AML-193 (cell line): ENCODE measurements at regions not wholly inside any gene's neighbourhood (a gene's known extent, or its start where the extent isn't known, plus 50 kb on each side); places are given as distances from the start of the nearest gene placed in this dataset.

Experiments used
- DNase-seq, 2 experiments: peaks; one replicate each; lab custom pipeline; 2025; lab: John Stamatoyannopoulos, UW

DNA sequence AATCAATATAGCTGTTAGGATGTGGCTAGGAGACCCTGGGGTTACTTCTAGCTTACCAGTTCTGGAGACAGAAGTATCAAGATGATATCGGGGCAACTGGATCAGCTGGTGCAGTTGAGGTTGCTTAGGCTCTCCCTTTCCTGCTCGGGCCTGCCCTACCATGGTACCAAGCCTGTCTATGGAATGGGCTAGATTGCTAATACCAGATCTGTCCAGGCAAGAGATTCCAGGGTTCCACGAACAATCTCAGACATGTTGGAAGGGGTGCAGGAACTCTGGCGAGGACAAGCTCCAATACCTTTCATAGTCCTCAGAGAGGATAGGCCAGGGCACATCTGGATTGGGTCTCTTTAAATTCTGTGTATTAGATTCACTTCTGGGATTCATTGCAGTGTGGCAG, 53.8 kb downstream of the ADM start:
- DNase-seq, result no peak

DNA sequence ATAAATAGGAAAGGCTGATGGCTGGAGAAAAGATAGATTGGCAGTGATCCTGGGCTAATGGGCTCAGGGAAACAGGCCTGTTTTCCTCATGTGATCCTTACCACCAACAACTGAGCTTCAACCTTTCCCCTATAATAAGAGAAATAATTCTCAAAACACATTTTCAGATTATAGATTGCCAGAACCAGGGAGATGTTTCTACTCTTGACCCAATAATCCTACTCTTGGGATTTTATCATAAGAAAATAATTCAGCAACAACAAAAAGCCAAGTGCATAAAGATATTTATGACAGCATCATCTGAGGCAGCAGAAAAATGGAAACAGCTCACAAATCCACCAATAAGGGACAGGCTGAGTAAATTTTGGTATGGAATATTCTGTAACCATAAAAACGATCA, 54.3 kb downstream of the ADM start:
- DNase-seq, result no peak

DNA sequence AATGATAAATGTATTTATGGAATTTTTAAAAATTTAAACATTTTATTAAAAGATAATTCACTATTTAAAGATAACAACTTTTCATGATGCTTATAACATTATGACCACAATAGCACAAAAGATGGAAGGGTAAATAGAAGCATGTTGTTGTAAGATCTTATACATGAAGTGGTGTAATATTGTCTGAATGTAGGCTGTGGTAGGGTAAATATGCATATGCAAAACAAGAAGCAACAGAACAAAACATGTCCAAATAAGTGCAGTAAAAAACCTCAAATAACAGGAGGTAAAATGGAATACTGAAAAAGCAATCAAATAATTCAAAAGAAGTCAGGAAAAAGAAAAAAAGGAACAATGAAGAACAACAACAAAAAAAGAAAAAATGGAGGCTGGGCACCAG, 56.0 kb downstream of the ADM start:
- DNase-seq, result no peak

DNA sequence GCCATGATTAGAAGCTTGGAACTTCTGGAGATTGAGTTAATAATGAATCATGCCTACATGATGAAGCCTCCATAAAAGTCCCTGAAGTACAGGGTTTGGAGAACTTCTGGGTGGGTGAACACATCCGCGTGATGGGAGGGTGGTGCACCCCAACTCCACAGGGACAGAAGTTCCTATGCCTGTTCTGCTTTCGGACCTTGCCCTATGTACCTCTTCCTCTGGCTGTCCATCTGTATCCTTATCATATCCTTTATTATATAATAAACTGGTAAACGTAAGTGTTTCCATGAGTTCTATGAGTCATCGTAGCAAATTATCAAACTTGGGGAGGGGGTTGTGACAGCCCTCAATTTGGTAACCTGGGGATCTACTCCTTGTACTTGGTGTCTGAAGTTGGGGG, 60.2 kb downstream of the ADM start:
- DNase-seq, result no peak

DNA sequence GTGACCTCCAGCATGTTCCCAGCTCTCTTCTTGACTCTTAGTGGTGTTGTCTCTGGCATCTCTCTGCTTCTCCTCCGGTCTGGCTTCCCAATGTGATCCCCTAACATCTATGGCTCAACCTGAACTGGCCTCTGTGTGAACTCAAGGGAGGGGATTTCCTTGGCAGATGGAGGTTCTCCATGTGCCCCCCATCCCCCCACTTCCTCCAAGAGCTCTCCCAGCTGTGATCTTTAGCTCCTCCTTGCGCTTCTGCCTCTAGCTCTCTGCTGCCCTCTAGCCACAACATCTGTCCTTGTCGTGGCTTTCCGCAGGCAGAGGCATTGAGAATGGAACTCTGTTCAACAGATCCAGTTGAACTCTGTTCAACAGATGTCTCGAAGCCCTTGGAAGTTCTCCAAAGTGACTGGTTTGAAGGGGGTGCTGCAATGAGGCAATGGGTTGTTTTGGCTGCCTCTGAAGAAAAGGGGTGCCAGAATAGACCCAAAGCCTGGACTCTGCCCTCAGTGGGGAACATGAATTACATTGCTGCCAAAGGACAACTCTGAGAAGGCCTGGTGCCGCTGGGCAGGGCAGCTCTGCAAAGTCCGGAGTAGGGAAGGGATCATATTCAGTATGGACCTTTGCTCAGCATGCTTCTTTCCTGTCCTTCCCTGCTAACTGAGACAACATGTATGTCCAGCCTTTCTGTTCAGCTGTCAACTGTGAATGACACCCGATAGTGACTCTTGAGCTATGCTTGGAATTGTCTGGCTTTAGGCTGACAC, 61.9 kb downstream of the ADM start:
- peak; percentile 76 to 81 for DNase-seq

DNA sequence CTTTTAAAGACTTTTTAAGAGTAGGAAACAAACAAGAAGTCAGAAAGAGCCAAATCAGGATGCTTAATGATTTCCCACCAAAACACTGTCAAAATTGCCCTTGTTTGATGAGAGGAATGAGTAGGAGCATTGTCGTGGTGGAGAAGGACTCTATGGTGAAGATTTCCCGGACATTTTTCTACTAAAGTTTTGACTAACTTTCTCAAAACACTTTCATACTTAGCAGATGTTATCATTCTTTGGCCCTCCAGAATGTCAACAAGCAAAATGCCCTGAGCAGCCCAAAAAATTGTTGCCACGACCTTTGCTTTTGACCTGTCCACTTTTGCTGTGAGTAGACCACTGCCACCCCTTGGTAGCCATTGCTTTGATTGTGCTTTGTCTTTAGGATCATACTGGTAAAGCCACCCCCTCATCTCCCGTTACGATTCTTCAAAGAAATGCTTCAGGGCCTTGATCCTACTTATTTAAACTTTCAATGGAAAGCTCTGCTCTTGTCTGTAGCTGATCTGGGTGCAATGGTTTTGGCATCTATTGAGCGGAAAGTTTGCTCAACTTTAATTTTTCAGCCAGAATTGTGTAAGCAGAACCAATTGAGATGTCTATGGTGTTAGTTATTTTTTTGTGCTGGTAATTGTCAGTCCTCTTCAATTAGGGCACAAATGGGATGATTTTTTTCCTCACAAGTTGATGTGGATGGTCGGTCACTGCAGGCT, 67.2 kb downstream of the ADM start:
- no peak for DNase-seq

DNA sequence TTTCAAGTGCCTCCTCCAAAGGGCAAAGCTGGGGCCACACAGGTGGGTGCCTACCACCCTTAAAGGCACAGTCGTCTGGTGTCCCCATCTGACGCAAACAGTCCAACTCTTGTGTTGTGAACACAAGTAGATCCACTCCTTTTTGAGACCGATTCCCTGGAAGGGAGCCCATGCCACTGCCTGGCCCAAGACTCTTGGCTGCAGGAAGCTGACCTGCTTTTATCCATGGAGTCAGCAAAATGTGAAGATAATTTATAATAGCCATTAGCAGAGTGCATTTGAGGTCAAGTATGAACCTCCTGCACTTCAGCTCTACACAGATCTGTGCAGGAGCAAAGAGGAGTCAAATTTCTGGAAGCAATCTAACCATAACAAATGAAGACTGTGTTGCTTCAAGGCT, 68.5 kb downstream of the ADM start:
- no peak for DNase-seq

DNA sequence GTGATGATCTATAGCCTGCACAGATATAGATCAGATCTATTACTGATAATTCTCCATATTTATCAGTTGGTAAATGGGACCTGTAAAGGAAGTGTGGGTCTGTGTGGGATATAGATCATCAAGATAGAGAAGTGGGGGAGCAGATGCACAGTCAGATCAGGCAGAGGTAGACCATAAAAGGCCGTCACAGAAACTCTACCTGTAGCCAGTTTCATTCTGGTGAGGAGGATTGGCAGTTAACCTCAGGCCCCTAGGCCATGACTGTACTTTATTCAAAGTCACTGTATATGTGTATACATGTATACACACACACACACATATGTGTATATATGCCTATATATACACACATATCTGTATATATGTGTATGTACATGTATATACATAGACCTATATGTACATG, 69.1 kb downstream of the ADM start:
- no peak for DNase-seq

DNA sequence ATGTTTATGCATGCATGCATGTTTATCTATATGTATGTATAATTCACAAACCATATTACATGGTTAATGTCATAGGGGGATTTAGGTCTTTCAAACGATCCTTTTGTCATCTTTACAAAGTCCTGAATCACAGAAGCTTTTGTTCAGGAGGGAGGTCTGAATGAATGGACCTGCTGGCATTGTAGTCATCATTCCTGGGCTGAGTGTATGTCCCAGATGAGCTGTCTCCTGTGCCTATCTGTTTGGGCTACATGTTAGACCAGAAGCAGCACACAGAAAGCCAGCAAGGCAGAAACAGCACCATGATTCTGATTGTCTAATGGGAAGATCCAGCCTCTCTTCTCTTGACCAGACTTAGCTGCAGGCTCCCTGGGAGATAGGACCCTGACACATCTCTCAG, 69.5 kb downstream of the ADM start:
- DNase-seq, result no peak

DNA sequence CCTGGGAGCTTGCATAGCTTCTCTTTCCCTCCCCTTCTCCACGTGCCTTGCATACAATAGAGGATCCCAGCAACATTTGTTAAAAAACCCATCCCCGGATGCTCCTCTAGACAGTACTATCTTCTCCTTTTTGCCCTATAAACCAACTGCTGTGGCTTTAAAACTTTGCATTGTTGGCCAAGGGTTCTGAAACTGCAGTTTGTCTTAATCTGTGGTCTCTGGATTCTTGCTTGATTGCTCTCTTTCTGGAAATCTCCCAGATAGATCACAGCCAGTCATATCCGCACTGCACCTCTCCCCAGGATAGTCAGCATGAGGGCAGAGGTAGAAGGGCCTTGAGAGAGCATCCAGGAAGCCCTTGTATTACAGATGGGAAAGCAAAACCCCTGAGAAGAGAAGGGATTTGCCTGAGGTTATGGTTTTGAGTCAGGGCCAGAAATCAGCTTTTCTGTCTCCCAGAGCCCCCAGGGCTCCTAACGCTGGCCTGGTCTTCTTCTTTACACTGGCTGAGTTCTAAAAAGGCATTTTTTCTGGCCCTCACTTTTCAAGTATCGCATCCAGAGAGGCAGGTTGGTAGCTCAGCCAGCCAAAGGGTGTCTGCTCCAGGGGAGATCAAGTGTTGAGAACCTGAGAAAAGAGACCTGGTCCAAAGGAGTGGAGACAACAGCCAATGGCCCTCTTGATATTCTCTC, 70.6 kb downstream of the ADM start:
- no peak for DNase-seq

DNA sequence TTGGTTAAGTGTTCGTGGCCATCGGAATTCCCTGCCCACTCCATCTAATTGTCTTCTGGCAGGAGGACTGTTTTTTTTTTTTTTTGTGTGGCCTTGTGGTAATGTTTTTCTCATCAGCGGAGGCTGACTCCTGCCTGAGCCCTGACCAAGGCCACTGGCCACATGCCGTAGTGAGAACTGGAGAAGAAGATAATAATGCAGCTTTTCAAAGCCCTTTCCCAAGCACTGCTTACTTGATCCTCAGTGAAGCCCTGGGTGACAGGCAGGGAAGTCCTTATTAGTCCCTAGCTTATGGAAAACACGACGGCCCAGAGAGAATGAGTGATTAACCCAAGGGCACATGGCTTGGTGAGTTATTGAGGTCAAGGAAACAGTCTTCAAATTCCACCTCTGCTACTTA, 71.2 kb downstream of the ADM start:
- no peak for DNase-seq

DNA sequence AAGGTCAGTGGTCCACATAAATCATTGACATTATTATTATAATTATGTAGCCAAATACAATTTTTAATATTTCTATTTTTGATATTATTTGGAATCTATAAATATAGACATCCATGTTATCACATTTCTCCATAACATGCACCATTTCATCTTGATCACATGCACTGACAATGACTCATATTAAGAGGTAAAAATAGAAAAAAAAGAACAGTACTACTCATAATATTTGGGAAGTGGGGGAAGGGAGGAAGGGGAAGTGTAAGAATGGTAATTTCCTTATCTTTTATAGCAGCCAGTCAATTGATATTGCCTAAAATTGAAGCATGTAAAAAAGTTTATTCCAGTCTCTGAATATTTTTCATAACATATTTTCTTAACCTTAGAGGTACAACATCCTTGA, 72.3 kb downstream of the ADM start:
- peak; percentile 11 to 12 for DNase-seq

DNA sequence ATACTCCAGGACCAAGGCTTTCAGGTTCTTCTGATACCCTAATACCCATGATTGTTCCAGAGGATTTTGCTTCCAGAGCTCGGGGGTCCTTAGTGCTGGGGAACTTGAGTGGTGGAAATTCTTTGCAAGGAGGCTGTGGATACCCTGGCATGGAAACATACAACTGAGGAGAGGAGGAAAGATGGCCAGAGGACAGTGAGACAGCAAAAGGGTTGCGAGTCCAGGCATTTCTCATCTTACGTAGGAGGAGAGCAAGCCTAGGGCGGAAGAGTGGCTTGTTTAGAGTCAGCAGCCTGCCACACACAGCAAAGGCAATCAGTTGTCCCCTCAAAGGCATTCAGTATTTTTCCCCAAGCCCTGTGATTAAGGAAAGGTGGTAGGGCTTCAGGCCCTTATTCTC, 73.5 kb downstream of the ADM start:
- no peak for DNase-seq

DNA sequence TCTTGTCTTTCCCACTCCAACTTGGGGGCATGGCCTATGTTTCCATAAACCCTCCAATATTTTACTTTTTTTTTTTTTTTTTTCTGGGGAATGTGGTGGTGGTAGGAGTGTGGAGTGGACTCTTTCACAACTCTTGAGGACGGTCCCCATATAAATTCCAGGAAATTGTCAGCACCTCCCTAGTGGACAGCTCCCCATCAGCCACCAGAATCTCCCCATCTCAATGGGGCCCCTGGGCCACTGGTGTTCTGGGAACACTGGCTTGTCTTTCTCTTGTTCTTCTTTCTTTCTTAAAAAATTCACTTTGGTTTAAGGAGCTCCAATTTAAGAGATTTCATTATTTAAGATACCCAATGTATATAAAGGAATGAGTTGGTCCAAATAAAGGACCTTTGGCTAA, 74.1 kb downstream of the ADM start:
- DNase-seq, result no peak

DNA sequence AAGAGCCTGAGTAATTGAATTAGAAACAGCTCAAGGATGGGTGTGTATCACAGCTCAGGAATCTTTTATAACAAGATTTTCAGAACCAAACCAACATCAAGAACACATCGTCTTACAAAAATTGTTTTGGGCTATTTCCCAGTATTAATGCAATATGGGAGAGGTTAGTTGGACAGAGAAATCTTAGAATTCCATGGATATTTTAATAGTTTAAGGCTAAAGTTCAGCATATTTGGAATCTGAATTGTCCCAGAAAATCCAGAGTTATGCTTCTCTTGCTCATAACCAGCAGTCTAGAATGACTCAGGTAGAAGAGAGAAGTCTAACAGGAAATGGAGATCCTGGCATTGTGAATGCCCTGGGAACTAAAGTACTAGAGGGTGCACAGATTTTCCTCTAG, 74.6 kb downstream of the ADM start:
- DNase-seq, result no peak

DNA sequence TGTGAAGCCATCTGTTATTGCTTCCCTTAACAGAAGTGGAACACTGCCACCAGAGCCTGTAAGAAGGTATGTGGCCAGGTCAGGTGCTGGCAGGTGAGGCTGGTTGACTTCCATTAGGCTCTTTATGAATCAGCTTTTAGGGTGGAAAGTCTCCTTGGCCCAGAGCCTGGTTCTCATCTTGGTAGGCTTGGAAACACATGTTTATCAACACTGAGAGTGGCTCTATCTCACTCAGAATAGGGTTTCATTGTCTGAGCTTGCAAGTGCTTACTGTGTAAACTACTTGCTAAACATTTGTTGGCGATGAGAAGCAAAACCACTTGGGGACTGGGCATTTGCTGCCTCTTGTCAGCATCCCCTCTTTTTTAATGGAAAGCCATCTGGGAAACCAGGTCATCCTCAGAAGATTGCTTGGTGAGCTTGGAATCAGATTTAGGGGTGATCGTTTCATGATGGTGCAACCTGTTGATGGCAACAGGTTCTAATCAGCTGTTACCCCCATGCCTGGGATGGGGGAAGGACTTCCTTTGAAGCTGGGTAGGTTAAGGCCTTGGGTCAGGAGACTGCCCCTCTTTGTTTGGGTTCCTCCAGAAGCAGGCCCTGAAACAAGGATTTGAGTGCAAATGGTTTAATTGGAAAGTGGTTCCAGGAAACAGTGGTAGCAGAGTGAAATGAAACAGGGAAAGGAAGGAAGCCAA, 75.0 kb upstream of the AMPD3 start:
- DNase-seq, result no peak

DNA sequence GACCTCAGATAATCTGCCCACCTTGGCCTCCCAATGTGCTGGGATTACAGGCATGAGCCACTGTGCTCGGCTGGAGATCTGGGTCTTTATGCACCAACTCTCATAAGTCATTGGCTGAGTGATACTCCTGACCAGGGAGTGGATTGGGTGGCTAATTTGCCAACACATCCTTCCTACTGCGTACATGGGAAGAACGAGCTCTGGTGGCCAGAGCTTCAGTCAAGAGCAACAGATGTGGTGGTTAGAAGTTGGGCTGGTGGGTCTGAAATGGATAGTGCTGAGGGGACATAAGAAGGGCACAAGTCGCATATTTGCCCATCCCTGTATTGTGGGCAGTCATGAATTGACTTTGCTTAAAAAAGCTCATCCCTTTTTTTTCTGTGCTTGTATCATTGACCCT, 74.1 kb upstream of the AMPD3 start:
- no peak for DNase-seq

DNA sequence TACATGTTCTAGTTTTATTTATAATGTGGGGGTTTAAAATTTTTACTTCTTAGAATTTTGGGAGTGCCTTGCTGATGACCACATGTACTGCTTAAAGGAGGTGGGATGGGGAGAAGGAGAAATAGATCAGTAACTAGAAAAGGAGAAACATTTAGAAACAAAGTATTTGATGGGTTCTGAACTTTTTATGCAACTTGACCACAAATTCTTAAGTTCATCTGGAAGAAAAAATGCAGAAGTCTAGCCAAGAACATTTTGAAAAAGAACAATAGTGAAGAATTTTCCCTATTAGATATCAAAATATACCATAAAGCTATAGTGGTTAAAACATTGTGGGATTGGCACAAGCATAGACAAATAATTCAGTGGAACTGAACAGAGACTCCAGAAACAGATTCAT, 73.3 kb upstream of the AMPD3 start:
- no peak for DNase-seq

DNA sequence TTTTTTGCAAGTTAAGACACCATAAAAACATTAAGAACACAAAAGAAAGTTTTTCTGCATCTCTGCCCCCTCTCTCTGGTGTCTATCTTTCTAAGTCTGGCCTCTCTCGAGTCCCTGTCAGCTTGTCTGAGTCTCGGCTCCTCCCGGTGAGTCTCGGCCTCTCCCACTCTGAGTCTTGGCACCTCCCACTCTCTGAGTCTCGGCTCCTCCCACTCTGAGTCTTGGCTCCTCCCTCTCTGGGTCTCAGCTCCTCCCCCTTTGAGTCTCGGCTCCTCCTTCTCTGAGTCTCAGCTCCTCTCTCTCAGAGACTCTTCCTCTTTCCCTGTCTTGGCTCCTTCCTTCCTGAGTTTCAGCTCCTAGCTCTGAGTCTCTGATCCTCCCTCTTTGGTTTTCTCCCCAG, 72.5 kb upstream of the AMPD3 start:
- DNase-seq, result no peak

DNA sequence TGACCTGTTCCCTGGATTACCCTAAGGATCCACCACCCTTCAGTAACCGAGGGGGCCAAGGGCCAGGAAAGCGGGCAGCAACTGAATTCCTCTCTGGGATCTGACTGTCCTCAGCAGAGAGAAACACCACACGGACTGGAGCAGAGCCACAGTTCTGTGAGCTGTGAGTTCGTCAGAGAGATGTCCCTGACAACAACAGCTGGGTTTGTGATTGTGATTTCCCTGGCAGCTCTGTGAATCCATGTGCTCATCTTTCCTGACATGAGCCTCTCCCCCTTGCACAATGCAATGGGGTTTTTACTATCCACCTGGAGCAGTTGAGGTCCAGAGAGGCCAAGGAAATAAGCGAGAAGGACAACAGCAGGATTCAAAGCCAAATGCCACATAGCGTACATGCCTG, 69.4 kb upstream of the AMPD3 start:
- DNase-seq, result no peak

DNA sequence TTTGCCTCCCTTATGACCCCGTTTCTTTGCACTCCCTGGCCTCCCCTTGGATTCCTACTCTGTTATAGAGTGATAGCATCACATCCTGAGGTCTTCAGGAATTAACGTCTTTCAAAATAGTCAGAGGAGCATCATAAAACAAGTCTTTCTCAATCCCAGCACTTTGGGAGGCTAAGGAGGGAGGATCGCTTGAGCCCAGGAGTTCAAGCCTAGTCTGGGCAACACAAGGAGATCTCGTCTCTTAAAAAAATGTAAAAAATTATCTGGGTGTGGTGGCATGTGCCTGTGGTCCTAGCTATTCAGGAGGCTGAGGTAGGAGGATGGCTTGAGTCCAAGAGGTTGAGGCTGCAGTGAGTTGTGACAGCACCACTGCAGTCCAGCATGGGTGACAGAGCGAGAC, 68.7 kb upstream of the AMPD3 start:
- no peak for DNase-seq

DNA sequence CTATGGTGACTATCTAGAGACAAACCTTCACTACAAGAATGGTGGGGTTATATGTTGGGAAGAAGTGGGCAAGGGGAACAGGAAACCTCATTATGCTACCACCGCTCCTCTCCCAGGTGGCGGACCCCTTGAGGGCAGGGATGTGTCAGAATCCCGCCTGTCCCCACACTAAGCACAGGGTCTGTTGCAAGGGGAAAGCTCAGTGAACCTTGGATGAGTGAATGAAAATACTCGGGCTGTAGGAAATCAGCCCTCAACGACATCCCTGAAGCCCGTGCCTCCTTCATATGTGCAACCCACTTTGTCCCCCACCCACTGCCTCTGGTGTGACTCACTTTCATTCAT, 68.2 kb upstream of the AMPD3 start:
- DNase-seq, result no peak
